ENCODE measurements at regions not wholly inside any gene's neighbourhood (a gene's known extent, or its start where the extent isn't known, plus 50 kb on each side); places are given as distances from the start of the nearest gene placed in this dataset.
"Not testable (repeated sequence)": the region's sequence is repeated elsewhere in the genome, so short reads cannot be mapped to it uniquely, and the experiment has no call there.

- H3K4me3 ChIP-seq (ENCODE audit: low read depth, low read length): not testable (repeated sequence)
Measured at GRCh38 chr7:6990426-6991152, 164.5 kb upstream of the CCZ1B start.

GRCh38 chr7:6991169-6991611 lies 165.1 kb upstream of the CCZ1B start:
- H3K4me3 ChIP-seq (ENCODE audit: low read depth, low read length); DNase-seq (ENCODE audit: low read depth): not testable (repeated sequence)

More at GRCh38 chr7:6990426-6991152, 164.5 kb upstream of the CCZ1B start:
- DNase-seq (ENCODE audit: low read depth): not testable (repeated sequence)

GRCh38 chr7:6991686-6992085 lies 165.6 kb upstream of the CCZ1B start:
- DNase-seq (ENCODE audit: low read depth); H3K4me3 ChIP-seq (ENCODE audit: low read depth, low read length): not testable (repeated sequence)

GRCh38 chr7:6992133-6992532 lies 166.1 kb upstream of the CCZ1B start:
- not testable (repeated sequence) for DNase-seq (ENCODE audit: low read depth); H3K4me3 ChIP-seq (ENCODE audit: low read depth, low read length)

- not testable (repeated sequence) for H3K4me3 ChIP-seq (ENCODE audit: low read depth, low read length); DNase-seq (ENCODE audit: low read depth)
Measured at GRCh38 chr7:6995026-6995425, 169.0 kb upstream of the CCZ1B start.

- DNase-seq (ENCODE audit: low read depth); H3K4me3 ChIP-seq (ENCODE audit: low read depth, low read length): not testable (repeated sequence)
Measured at GRCh38 chr7:6995493-6996289, 169.6 kb upstream of the CCZ1B start.

- not testable (repeated sequence) for H3K4me3 ChIP-seq (ENCODE audit: low read depth, low read length); DNase-seq (ENCODE audit: low read depth)
Measured at GRCh38 chr7:6999067-6999666, 173.1 kb upstream of the CCZ1B start.

GRCh38 chr7:7002418-7003062 lies 176.5 kb upstream of the CCZ1B start:
- no peak for DNase-seq (ENCODE audit: low read depth)
- no peak for TF ChIP-seq CTCF (IDR thresholded peaks at IDR 0.05; ENCODE audit: low read depth, low read length, missing control alignments)
- no peak overlapping the region for H3K4me3 ChIP-seq (ENCODE audit: low read depth, low read length)

- no peak overlapping the region for H3K4me3 ChIP-seq (ENCODE audit: low read depth, low read length)
- TF ChIP-seq CTCF (IDR thresholded peaks at IDR 0.05; ENCODE audit: low read depth, low read length, missing control alignments): no peak
- DNase-seq (ENCODE audit: low read depth): no peak
Measured at GRCh38 chr7:7005303-7005702, 177.0 kb upstream of the C1GALT1 start.

GRCh38 chr7:7005949-7006348 lies 176.4 kb upstream of the C1GALT1 start:
- H3K4me3 ChIP-seq (ENCODE audit: low read depth, low read length); DNase-seq (ENCODE audit: low read depth): not testable (repeated sequence)

- not testable (repeated sequence) for DNase-seq (ENCODE audit: low read depth); H3K4me3 ChIP-seq (ENCODE audit: low read depth, low read length)
Measured at GRCh38 chr7:7011241-7011640, 171.1 kb upstream of the C1GALT1 start.

- not testable (repeated sequence) for DNase-seq (ENCODE audit: low read depth); H3K4me3 ChIP-seq (ENCODE audit: low read depth, low read length)
Measured at GRCh38 chr7:7011751-7012150, 170.6 kb upstream of the C1GALT1 start.

Measured in GM12864 (cell line).